ENCODE measurements at regions not wholly inside any gene's neighbourhood (a gene's known extent, or its start where the extent isn't known, plus 50 kb on each side); places are given as distances from the start of the nearest gene placed in this dataset.

- TF ChIP-seq CTCF (conservative IDR thresholded peaks at IDR 0.05 in 1 of 2, IDR thresholded peaks at IDR 0.05 in 1 of 2; ENCODE audit: extremely low read depth in 1 of 2, insufficient read depth in 1 of 2, low read depth in 1 of 2, low read length in 2 of 2) (no peak), EZH2 (IDR thresholded peaks at IDR 0.05; ENCODE audit: borderline replicate concordance, low read length) (no peak)
These were observed 1632.8 kb downstream of the NCAM2 start for GRCh38 chr21:22630953-22631465.

All from mammary epithelial cell (primary cell).